Stimulated activated naive CD8-positive, alpha-beta T cell treated with anti-CD3 and anti-CD28 coated beads, Interleukin-15, amount 100 ng/mL, for 72 hours (primary cell): ENCODE measurements at regions not wholly inside any gene's neighbourhood (a gene's known extent, or its start where the extent isn't known, plus 50 kb on each side); places are given as distances from the start of the nearest gene placed in this dataset.

Experiments used
- ATAC-seq: fragments of 150-1000 bp; cut with Tn5 transposase; 2 replicates; pipeline ENCODE4 v1.10.0; 2021; ENCODE audit warnings: mild to moderate bottlenecking, moderate library complexity
- DNase-seq, 2 donors: peaks; one replicate each; pipeline ENCODE4 v3.0.0; 2021 to 2022
- H3K27ac Mint-ChIP-seq, 2 donors: one replicate each; pipeline ENCODE4 v1.8.0; 2022; ENCODE audit warnings: mild to moderate bottlenecking in 2 of 2, mixed read lengths in 2 of 2, moderate library complexity in 2 of 2
- H3K27me3 Mint-ChIP-seq: one replicate; pipeline ENCODE4 v1.8.0; 2022; ENCODE audit warnings: mixed read lengths
- H3K4me1 Mint-ChIP-seq: one replicate; pipeline ENCODE4 v1.8.0; 2022; ENCODE audit warnings: mild to moderate bottlenecking, mixed read lengths
- H3K4me3 Mint-ChIP-seq, 2 donors: one replicate each; pipeline ENCODE4 v1.8.0; 2022; ENCODE audit warnings: mild to moderate bottlenecking in 2 of 2, mixed read lengths in 2 of 2, moderate library complexity in 1 of 2
- H3K9me3 Mint-ChIP-seq, 2 donors: one replicate each; pipeline ENCODE4 v1.8.0; 2022; ENCODE audit warnings: mixed read lengths in 2 of 2

DNA sequence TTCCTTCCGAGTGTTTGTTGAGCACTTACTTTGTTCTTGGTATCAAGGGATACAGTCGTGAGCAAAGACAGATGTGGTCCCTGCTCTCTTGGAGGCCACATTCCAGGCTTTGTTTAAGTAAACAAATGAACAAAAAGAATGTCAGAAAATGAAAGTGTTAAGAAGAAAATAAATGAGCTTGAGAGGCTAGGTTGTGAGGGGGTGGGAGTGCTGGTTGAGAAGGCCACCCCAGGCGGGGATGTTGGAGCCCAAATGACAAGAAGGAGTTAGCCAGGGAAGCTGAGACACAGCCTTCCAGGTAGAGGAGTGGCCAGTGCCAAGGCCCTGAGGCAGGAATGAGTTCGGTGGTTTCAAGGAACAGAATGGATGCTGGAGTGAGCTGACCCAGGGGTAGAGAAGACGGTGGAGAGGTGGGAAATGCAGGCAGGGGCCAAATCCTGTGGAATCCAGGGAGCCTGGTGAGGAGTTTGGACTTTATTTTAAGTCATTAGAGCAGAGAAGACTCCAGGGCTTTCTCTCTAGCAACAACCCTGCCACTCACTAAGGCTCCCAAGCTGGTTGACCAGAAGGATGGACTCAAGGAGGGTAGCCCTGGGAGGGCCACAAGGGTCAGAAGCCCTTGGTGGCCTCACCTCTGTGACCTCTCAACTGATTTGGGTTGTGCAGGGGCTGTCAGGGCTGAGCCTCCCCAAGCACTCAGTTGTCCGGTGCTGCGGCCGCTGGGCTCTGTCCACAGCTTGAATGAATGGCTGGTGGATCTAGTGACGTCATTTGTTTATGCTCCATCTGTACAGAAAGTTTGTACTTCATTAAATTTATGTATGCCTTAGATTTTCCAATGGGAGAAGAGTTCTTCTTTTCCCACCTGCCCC is 66.0 kb upstream of the STX16 start:
- H3K9me3 Mint-ChIP-seq = peaks cover 9 to 21% of the 10 kb centered on the region in 2 donors
- no peaks in the 10 kb centered on the region for H3K4me1 Mint-ChIP-seq
- DNase-seq (no peak), ATAC-seq (no peak)
- H3K27me3 Mint-ChIP-seq = peaks cover 13% of the 10 kb centered on the region
- H3K27ac Mint-ChIP-seq = no peak overlapping the region
- H3K4me3 Mint-ChIP-seq = no peak overlapping the region

DNA sequence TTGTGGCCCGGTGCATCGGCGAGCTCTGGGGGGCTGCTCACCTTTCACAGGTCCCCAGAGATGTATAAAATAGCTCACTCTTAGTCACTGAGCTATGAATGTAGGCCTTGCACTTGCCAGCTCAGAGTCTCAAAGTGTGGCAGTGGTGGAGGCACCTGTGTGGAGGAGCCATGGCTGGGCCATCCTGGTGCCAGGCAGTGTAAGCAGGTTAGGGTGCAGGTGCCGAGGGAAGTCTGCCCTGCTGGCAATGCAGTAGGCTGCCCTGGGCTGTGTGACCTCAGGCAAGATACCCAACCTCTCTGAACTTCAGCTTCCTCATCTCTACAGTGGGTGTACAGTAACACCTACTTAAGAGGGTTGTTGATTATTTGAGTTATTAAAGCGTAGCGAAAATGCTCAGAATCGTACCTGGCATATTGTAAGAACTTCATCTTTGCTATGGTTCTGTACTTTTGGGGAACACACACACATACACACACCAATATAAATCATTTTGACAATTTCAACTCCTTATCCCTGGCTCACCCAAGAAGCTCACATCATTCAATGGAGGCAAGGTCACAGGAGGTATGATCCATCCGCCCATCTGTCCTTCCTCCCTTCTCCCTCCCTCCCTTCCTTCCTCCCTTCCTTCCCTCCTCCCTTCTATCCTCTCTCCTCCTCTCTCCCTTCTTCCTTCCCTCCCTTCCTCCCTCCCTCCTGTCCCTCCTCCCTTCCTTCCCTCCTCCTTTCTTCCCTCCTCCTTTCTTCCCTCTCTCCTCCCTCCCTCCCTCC is 66.8 kb upstream of the STX16 start:
- H3K4me3 Mint-ChIP-seq = no peak overlapping the region
- H3K27ac Mint-ChIP-seq = no peak overlapping the region
- DNase-seq (no peak), ATAC-seq (no peak)
- peaks cover 9 to 21% of the 10 kb centered on the region in 2 donors for H3K9me3 Mint-ChIP-seq
- H3K4me1 Mint-ChIP-seq = no peaks in the 10 kb centered on the region
- peaks cover 8% of the 10 kb centered on the region for H3K27me3 Mint-ChIP-seq

DNA sequence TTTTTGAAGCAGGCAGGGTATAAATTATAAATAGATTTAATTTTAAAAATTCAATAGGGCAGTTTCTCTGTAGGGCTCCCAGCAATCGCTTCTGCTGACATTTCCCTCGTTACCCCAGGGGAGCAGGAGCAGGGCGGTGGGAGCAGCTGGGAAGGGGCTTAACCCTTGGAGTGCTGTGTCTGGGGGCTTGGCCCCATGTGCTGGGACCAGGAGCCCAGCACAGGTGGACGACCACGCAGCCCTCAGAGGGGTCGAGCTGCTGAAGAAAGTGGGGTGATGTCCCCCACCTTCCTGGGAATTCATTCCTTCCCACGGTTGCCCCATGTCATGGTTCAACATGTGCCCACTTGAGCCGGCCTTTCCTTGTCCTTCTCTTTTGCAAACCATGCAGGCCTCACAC is 67.5 kb upstream of the STX16 start:
- peaks cover 9% of the 10 kb centered on the region for H3K27me3 Mint-ChIP-seq
- H3K4me3 Mint-ChIP-seq = no peak overlapping the region
- no peak overlapping the region for H3K27ac Mint-ChIP-seq
- H3K9me3 Mint-ChIP-seq = peaks cover 9 to 21% of the 10 kb centered on the region in 2 donors
- no peaks in the 10 kb centered on the region for H3K4me1 Mint-ChIP-seq
- no peak for ATAC-seq
- DNase-seq = no peak

DNA sequence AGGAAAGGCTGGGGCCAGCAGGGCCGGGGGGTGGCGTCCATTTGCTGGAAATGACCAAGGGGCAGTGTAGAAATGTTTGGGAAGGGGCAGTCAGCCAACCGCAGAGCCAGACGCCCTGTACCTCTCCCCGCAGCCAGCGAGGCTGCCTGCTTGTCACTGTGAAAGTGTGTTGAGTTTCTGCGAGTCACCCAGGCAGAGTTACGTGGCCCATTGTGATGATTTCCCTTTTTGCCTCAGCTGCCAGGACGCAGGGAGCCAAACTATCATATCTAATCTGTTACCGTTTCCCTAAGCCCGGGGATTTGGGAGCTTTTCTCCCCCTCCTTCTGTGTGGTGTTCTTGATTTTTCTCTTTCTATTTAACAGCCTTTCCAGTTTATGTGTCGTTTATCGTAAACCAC is 67.9 kb upstream of the STX16 start:
- ATAC-seq = no peak
- H3K9me3 Mint-ChIP-seq = peaks cover 9 to 21% of the 10 kb centered on the region in 2 donors
- no peaks in the 10 kb centered on the region for H3K4me1 Mint-ChIP-seq
- H3K27me3 Mint-ChIP-seq = peaks cover 13% of the 10 kb centered on the region
- no peak for DNase-seq
- no peak overlapping the region for H3K27ac Mint-ChIP-seq
- H3K4me3 Mint-ChIP-seq = no peak overlapping the region

DNA sequence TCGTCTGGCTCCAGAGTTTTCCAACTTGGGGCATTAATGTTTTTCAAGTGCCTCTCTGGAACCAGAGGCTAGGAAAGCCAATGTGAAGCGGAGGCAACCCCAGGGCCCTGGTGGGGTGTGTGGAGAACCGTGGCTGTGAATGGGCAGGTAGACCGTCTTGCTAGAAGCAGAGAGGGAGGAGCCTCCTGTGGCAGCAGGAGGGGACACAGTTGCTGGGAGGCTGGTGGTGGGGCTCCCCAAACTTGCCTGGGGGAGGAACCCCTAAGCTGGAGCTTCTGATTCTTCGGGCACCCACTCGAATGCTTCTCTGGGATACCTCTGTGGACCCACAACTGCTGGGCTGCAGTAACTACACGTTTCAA is 65.3 kb upstream of the APCDD1L start:
- H3K27me3 Mint-ChIP-seq = peaks cover 29% of the 10 kb centered on the region
- H3K4me1 Mint-ChIP-seq = no peaks in the 10 kb centered on the region
- no peak overlapping the region for H3K27ac Mint-ChIP-seq
- no peak for DNase-seq
- H3K4me3 Mint-ChIP-seq = no peak overlapping the region
- H3K9me3 Mint-ChIP-seq = peaks cover 9 to 21% of the 10 kb centered on the region in 2 donors
- ATAC-seq = no peak

DNA sequence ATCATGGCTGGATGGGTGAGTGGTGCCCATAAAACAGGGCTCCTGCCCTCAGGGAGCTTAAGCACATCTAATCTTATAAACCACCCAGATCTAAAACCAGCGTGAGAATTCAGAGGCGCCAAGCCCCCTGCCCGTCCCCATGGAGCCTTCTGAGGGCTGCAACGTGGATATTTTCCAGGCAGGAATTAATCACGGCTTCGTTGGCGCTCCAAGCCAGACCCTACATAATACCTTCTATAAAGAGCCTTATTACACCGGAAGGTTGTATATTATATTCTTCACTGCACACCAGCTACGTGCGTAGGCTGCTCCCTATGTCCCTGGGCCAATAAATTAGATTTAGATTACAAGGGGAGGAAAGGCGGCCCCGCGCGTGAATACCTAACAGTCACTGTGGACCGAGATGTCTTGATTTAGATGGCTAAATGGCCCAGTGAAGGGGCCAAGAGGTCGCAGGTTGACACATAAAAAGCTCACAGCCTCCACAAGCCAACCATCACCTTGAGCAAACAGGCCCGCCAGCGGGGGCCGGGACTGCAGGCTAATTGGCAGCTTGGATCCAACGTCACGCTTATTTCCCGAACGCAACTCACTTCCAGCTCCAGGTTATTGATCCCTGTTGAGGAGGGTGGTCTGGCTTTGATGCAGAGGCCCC is 64.7 kb upstream of the APCDD1L start:
- Mint-ChIP-seq H3K27me3 (peaks cover 24% of the 10 kb centered on the region), H3K4me1 (no peaks in the 10 kb centered on the region), H3K9me3 (peaks cover 9 to 21% of the 10 kb centered on the region in 2 donors), H3K27ac (no peak overlapping the region), H3K4me3 (no peak overlapping the region)
- no peak for ATAC-seq
- no peak for DNase-seq

DNA sequence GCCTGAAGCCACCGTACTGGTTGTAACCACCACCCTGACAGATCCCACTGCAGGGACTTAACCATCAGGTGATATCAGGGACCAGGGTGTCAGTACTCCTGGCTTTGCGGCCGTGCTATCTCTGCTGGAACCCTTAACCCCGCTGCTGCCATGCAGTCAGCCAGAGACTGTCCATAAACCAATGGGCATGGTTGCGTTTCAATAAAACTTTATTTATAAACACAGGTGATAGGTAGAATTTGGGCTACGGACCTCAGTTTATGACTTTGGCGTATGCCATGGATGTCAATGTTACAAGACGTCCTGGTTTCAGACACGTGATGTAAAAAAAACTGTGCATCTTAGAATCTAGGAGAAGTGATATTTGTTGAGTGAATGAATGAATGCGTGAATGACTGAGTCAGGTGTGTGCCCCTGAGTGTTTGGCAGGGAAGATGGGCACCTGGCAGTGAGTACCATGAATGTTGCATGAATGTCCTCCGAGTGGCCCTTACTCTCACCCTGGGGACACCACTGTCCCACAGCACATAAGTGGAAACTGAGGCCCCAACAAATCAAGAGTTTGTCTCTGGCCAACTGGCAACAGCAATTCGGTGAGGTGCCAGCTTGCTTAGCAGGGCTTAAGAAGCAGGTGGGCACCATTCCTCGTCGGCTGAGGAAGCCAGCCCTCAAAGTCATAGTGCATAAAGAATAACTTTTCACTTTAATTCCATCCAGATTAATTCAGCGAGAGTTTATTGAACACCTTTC is 64.0 kb upstream of the APCDD1L start:
- H3K27me3 Mint-ChIP-seq = peaks cover 21% of the 10 kb centered on the region
- ATAC-seq (no peak), DNase-seq (no peak)
- H3K4me3 Mint-ChIP-seq = no peak overlapping the region
- peaks cover 9 to 21% of the 10 kb centered on the region in 2 donors for H3K9me3 Mint-ChIP-seq
- H3K4me1 Mint-ChIP-seq = no peaks in the 10 kb centered on the region
- H3K27ac Mint-ChIP-seq = no peak overlapping the region

DNA sequence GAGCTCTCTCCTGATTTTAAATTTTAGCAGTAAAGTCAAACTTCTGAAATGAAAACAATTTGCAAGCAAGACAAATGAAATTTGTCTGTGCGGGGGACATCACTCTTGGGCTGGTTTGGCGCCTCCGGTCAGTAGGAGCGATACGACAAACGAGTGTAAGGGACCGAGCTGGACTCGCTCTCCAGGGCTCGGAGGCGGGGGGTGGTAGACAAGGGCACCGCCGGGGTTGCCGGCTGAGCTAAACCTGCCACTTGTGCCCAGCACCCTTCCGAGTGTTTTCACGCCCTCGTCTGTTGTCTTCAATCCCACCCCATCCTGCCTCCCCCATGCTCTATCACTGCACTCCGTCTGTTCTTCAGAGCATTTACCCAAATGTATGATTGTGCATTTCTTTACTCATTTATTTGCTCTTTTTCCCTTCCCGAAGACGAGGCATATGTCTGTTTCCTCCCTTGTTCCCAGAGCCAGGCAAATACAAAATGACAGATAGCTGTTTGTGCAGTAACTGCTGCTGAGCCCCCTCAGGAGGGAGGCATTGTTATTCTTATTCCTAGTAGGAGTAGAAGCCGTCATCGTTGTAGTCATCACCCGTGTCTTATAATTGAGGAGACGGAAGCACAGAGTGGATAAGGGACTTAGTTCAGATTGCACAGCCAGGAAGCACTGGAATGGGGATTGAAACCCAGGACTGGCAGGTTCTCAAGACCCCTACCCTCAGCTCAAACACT is 62.8 kb upstream of the APCDD1L start:
- Mint-ChIP-seq H3K27ac (no peak overlapping the region), H3K4me3 (no peak overlapping the region), H3K9me3 (peaks cover 9 to 19% of the 10 kb centered on the region in 2 donors), H3K27me3 (peaks cover 21% of the 10 kb centered on the region), H3K4me1 (no peaks in the 10 kb centered on the region)
- no peak for DNase-seq
- no peak for ATAC-seq

DNA sequence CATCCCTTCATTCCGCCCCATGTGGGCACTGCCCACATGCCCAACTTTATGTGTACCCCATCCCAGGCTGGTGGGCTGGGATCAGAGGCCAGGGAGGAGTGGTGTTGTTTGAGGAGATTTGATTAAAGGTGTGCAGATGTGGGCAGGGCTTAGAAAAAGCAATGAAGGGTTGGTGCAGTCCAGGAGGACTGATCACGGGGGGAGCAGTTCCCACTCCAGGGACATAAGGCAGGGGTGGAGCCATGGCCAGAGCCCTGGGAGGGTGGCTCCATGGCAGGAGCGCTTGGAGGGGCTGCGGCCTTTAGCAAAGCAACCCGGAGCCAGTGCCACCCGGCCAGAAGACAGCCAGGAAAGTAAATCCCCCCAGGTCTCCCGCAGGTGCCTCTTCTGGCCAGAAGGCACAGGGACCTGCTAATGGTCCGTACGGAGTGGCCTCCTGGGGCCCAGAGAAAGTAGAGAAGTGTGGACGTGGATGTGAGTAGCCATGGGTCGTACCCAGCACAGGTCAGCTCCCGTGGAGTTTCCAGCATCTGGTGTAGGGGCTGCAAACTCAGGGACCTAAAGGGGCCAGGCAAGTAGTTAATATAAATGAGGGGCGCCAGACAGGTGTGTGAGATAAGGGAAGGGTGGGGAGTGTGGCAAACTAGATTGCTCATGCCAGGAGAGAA is 62.1 kb upstream of the APCDD1L start:
- H3K27me3 Mint-ChIP-seq = peaks cover 21% of the 10 kb centered on the region
- H3K9me3 Mint-ChIP-seq = peaks cover 9 to 12% of the 10 kb centered on the region in 2 donors
- DNase-seq = no peak
- H3K27ac Mint-ChIP-seq = no peak overlapping the region
- ATAC-seq = no peak
- no peak overlapping the region for H3K4me3 Mint-ChIP-seq
- H3K4me1 Mint-ChIP-seq = no peaks in the 10 kb centered on the region

DNA sequence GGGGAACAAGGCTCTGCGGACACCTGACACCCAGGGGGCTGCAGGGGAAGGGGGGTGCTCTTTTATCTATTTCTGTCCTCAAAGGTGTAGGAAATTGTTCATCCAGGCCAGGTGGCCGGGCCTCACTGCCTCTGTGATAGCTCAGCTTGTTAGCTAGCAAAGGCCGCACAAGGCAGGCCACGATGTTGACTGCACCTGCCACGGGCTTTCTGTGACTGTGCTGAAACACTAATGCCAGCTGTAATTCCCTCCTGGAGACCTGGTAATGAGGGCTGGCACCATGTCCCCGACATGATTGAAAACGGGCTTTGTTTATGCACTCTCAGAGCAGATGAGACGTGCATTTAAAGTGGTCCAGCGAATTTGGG is 61.4 kb upstream of the APCDD1L start:
- H3K9me3 Mint-ChIP-seq = peaks cover 4 to 5% of the 10 kb centered on the region in 2 donors
- ATAC-seq (no peak), DNase-seq (no peak)
- H3K4me3 Mint-ChIP-seq = no peak overlapping the region
- peaks cover 21% of the 10 kb centered on the region for H3K27me3 Mint-ChIP-seq
- no peak overlapping the region for H3K27ac Mint-ChIP-seq
- H3K4me1 Mint-ChIP-seq = no peaks in the 10 kb centered on the region

DNA sequence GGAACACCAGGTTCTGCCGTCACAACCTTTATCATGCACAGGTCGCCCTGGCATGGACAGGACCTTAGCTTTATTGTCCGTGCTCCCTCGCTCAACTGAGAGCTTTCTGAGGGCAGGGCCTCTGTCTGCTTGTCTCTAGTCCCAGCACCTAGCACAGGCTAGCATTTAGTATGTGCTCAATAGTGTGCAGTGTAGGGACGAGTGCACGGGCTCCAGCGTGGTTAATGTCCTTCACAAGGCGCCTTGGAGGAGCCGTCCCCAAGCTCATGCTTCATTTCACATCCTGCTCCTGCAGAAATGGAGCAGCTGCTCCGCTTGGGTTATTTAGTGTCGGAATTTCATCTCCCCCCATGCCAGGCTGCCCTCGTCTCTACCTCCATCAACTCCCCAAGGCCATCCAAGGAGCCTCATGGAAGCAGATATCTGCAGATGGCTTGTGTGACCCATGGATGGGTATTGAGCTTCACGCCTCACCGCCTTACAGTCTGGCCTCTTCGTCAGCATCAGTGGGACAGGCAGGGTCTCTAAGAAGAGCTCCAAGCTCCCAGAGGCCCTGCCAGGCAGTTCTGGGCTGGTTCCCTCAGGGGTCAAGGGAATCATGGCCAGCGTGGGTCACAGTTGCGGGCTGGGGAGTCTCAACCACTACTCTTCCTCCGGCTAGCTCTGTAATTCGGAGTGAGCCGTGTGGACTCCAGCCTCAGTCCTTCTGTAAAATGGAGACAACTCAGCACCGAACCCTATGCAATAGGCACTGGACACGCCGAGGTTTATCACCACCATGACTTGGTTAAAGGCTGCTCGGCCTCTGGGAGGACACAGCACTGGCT is 60.8 kb upstream of the APCDD1L start:
- no peak for ATAC-seq
- no peak overlapping the region for H3K27ac Mint-ChIP-seq
- H3K9me3 Mint-ChIP-seq = peaks cover 0 to under 1% of the 10 kb centered on the region in 2 donors
- no peaks in the 10 kb centered on the region for H3K4me1 Mint-ChIP-seq
- H3K27me3 Mint-ChIP-seq = peaks cover 21% of the 10 kb centered on the region
- no peak overlapping the region for H3K4me3 Mint-ChIP-seq
- DNase-seq = no peak

DNA sequence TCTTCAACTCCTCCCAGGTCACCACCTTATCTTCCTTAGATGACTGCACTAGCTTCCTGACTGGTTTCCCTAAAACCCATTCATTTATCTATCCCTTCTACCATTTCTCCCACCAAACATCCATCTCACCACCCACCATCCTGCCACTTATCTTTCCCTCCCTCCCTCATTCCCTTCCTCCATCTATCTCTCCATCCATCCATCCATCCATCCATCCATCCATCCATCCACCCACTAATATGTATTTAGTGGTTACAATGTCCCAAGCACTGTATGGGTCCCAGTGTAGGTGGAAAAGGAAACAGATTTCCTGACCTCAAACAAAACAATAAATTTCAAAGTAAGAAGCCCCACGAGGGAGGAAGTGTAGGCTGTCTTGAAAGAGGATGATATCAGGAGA is 59.3 kb upstream of the APCDD1L start:
- ATAC-seq (no peak), DNase-seq (no peak)
- H3K9me3 Mint-ChIP-seq = no peaks in the 10 kb centered on the region
- no peaks in the 10 kb centered on the region for H3K4me1 Mint-ChIP-seq
- no peak overlapping the region for H3K27ac Mint-ChIP-seq
- H3K4me3 Mint-ChIP-seq = no peak overlapping the region
- H3K27me3 Mint-ChIP-seq = peaks cover 21% of the 10 kb centered on the region

DNA sequence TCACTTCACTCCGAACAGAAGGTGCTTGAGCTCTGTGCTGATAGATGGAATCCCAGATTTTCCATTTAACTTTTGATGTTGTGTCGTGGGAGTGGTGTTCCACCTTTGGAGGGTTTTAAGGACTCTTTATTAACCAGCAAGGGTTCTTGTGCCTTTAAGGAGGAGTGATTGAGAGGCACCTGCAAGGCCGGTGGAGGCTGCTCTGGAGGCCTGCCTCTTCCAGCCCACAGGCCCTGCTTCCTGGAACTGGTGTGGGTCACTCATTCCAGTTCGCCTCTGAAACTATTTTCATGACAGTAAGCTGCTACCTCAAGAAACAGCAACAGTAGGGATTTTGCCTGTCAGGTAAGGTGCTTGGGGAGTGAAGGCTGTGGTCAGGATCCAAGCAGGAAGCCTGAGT is 58.8 kb upstream of the APCDD1L start:
- DNase-seq (no peak), ATAC-seq (no peak)
- no peak overlapping the region for H3K4me3 Mint-ChIP-seq
- H3K27ac Mint-ChIP-seq = no peak overlapping the region
- peaks cover 21% of the 10 kb centered on the region for H3K27me3 Mint-ChIP-seq
- H3K4me1 Mint-ChIP-seq = no peaks in the 10 kb centered on the region
- H3K9me3 Mint-ChIP-seq = no peaks in the 10 kb centered on the region

DNA sequence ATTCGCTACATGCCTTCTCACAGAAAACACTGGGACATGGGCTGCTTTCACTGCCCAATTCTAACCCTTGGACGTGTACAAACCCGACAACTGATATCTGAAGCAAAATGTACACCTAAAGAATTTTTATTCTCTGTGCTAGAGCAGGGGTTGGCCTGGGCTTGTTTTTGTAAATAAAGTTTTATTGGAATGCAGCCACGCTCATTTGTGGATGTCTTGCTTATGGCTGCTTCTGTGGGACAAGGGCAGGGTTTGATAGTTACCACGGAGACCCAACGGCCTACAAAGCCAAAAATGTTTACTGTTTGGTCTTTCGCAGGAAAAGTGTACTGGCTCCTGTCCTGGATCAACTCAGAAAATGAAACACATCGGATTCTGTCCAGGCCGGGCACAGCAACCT is 58.1 kb upstream of the APCDD1L start:
- peak overlapping the region in 1 of 2 donors; percentile 92 for H3K27ac Mint-ChIP-seq
- peaks cover 17% of the 10 kb centered on the region for H3K27me3 Mint-ChIP-seq
- no peak overlapping the region for H3K4me3 Mint-ChIP-seq
- H3K4me1 Mint-ChIP-seq = no peaks in the 10 kb centered on the region
- no peak for DNase-seq
- ATAC-seq = no peak
- no peaks in the 10 kb centered on the region for H3K9me3 Mint-ChIP-seq
